ENCODE measurements at regions not wholly inside any gene's neighbourhood (a gene's known extent, or its start where the extent isn't known, plus 50 kb on each side); places are given as distances from the start of the nearest gene placed in this dataset.

GRCh38 chr12:131363393-131363792, 347.5 kb upstream of the SFSWAP start:
- Histone ChIP-seq H3K27me3 (ENCODE audit: insufficient read depth, low read length) (no peaks in the 10 kb centered on the region), H3K4me1 (ENCODE audit: insufficient read depth, low read length) (no peaks in the 10 kb centered on the region), H2AFZ (ENCODE audit: low read length) (no peak overlapping the region), H3K4me3 (ENCODE audit: insufficient read depth, low read length) (no peak overlapping the region), H3K9me3 (ENCODE audit: low read depth, low read length) (no peaks in the 10 kb centered on the region), H3K79me2 (ENCODE audit: insufficient read depth, low read length) (no peaks in the 10 kb centered on the region), H3K27ac (ENCODE audit: low read depth, low read length) (no peak overlapping the region), H4K20me1 (ENCODE audit: insufficient read depth, low read length) (no peaks in the 10 kb centered on the region), H3K36me3 (ENCODE audit: insufficient read depth, low read length) (no peaks in the 10 kb centered on the region), H3K4me2 (ENCODE audit: insufficient read depth, low read length) (no peak overlapping the region)
- DNase-seq (ENCODE audit: insufficient read length, low spot score, missing footprints): peak; percentile 43
- TF ChIP-seq, protein P1, sequence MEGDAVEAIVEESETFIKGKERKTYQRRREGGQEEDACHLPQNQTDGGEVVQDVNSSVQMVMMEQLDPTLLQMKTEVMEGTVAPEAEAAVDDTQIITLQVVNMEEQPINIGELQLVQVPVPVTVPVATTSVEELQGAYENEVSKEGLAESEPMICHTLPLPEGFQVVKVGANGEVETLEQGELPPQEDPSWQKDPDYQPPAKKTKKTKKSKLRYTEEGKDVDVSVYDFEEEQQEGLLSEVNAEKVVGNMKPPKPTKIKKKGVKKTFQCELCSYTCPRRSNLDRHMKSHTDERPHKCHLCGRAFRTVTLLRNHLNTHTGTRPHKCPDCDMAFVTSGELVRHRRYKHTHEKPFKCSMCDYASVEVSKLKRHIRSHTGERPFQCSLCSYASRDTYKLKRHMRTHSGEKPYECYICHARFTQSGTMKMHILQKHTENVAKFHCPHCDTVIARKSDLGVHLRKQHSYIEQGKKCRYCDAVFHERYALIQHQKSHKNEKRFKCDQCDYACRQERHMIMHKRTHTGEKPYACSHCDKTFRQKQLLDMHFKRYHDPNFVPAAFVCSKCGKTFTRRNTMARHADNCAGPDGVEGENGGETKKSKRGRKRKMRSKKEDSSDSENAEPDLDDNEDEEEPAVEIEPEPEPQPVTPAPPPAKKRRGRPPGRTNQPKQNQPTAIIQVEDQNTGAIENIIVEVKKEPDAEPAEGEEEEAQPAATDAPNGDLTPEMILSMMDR (IDR thresholded peaks at IDR 0.05; ENCODE audit: extremely low read depth, low read depth, low read length): no peak

DNA sequence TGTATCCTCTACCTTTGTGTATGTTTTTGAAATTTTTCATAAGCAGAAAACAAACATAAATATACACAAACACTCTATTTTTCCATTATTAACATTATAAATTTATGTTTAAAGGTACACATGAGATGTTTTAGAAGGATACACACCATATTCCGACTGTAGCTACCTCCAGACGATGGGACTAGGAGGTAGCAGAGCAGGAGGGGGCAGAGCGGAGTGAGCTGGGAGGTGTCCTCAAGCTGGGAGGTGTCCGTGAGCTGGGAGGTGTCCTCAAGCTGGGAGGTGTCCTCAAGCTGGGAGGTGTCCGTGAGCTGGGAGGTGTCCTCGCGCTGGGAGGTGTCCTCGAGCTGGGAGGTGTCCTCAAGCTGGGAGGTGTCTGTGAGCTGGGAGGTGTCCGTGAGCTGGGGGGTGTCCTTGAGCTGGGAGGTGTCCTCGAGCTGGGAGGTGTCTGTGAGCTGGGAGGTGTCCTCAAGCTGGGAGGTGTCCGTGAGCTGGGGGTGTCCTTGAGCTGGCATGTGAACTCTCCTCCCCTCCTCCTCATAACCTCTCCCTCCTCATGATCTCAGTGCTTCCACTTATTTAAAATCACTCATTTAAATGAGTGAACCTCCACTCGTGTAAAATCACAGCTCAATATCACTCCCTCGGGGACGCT, 346.9 kb upstream of the SFSWAP start:
- Histone ChIP-seq H3K36me3 (ENCODE audit: insufficient read depth, low read length) (no peaks in the 10 kb centered on the region), H3K27me3 (ENCODE audit: insufficient read depth, low read length) (no peaks in the 10 kb centered on the region), H3K4me3 (ENCODE audit: insufficient read depth, low read length) (no peak overlapping the region), H3K27ac (ENCODE audit: low read depth, low read length) (no peak overlapping the region), H3K9me3 (ENCODE audit: low read depth, low read length) (no peaks in the 10 kb centered on the region), H3K79me2 (ENCODE audit: insufficient read depth, low read length) (no peaks in the 10 kb centered on the region), H3K4me1 (ENCODE audit: insufficient read depth, low read length) (no peaks in the 10 kb centered on the region), H2AFZ (ENCODE audit: low read length) (no peak overlapping the region), H4K20me1 (ENCODE audit: insufficient read depth, low read length) (no peaks in the 10 kb centered on the region), H3K4me2 (ENCODE audit: insufficient read depth, low read length) (no peak overlapping the region)
- TF ChIP-seq, protein P1 (IDR thresholded peaks at IDR 0.05; ENCODE audit: extremely low read depth, low read depth, low read length): no peak
- no peak for DNase-seq (ENCODE audit: insufficient read length, low spot score, missing footprints)

DNA sequence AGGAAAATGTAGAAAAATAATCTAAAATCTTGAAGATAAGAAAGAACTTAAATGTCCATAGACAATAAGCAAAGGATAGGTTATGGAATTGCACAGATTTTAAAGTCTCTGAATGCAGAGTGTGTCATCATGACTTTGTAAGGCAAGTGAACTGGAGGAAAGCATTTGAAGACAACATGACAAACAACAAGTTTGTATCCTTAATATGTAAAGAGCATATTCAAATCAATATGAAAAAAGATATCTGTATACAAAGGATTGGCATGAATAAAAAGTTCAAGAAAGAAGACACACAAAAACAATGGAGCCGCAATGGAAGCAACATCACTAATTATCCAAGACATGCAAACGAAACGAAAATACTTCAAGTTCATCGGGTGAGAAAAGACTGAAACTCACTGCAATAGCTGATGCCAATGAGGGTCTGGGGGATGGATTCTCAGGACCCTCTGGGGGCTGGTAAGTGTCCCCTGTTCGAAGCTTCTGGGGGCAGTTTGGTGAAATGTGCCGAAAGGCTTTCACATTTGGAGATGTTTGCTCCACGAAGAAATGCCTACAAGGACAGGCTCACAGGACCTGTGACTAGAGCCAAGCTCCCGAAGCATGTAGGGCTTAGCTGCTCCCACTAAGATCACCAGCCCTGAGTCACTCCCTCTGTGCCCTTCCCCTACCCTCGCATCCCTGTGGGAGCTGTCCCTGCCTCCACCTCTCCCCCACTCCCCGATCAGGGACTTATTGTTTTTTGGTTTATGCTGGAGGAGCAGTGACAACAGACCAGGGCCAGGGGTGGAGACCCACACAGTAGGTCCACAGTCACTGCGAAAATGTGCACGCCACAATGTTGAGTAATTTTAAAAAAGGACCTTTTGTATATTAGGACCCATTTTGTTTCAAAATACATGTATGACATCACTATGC, 345.7 kb upstream of the SFSWAP start:
- no peaks in the 10 kb centered on the region for H3K79me2 ChIP-seq (ENCODE audit: insufficient read depth, low read length)
- no peaks in the 10 kb centered on the region for H3K36me3 ChIP-seq (ENCODE audit: insufficient read depth, low read length)
- no peak overlapping the region for H3K4me3 ChIP-seq (ENCODE audit: insufficient read depth, low read length)
- DNase-seq (ENCODE audit: insufficient read length, low spot score, missing footprints): peak; percentile 74
- H2AFZ ChIP-seq (ENCODE audit: low read length): no peak overlapping the region
- H3K27me3 ChIP-seq (ENCODE audit: insufficient read depth, low read length): no peaks in the 10 kb centered on the region
- H3K27ac ChIP-seq (ENCODE audit: low read depth, low read length): no peak overlapping the region
- H3K4me1 ChIP-seq (ENCODE audit: insufficient read depth, low read length): no peaks in the 10 kb centered on the region
- H3K9me3 ChIP-seq (ENCODE audit: low read depth, low read length): no peaks in the 10 kb centered on the region
- TF ChIP-seq, protein P1 (IDR thresholded peaks at IDR 0.05; ENCODE audit: extremely low read depth, low read depth, low read length): no peak
- H4K20me1 ChIP-seq (ENCODE audit: insufficient read depth, low read length): no peaks in the 10 kb centered on the region
- no peak overlapping the region for H3K4me2 ChIP-seq (ENCODE audit: insufficient read depth, low read length)

GRCh38 chr12:131365821-131366260, 345.0 kb upstream of the SFSWAP start:
- Histone ChIP-seq H4K20me1 (ENCODE audit: insufficient read depth, low read length) (no peaks in the 10 kb centered on the region), H2AFZ (ENCODE audit: low read length) (no peak overlapping the region), H3K4me1 (ENCODE audit: insufficient read depth, low read length) (no peaks in the 10 kb centered on the region), H3K27me3 (ENCODE audit: insufficient read depth, low read length) (no peaks in the 10 kb centered on the region), H3K4me3 (ENCODE audit: insufficient read depth, low read length) (no peak overlapping the region), H3K79me2 (ENCODE audit: insufficient read depth, low read length) (no peaks in the 10 kb centered on the region), H3K4me2 (ENCODE audit: insufficient read depth, low read length) (no peak overlapping the region), H3K36me3 (ENCODE audit: insufficient read depth, low read length) (no peaks in the 10 kb centered on the region), H3K9me3 (ENCODE audit: low read depth, low read length) (no peaks in the 10 kb centered on the region), H3K27ac (ENCODE audit: low read depth, low read length) (no peak overlapping the region)
- no peak for DNase-seq (ENCODE audit: insufficient read length, low spot score, missing footprints)
- TF ChIP-seq, protein P1 (IDR thresholded peaks at IDR 0.05; ENCODE audit: extremely low read depth, low read depth, low read length): no peak

Measured in osteoblast (primary cell).